ENCODE measurements at regions not wholly inside any gene's neighbourhood (a gene's known extent, or its start where the extent isn't known, plus 50 kb on each side); places are given as distances from the start of the nearest gene placed in this dataset.

DNA sequence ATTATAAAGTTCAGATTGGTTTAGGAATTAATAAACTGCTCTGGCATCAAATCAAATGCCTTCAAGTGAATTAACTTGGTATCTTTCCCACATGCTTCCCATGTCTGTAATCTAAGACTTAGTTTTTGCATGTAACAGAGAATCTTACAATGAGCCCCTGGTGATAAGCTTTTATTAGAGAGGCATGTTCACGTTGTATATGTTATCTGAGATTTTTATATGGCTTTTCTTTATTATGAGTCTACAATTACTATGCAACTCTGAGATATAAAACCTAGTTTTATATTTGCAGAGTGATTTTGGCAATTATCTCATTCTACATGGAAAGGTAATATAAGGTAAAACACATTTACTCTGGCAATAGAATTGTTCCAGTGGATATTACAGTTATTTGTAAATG lies 1578.4 kb upstream of the IGFBP7 start:
- no peaks in the 10 kb centered on the region for H3K9me3 ChIP-seq (ENCODE audit: control insufficient read depth, low read depth, low read length)
- no peak overlapping the region for H3K4me2 ChIP-seq (ENCODE audit: insufficient read depth, insufficient read length, low read length)
- no peak overlapping the region for H3K18ac ChIP-seq (ENCODE audit: insufficient read length, low read depth, low read length)
- H4K5ac ChIP-seq (ENCODE audit: insufficient read length, low read depth, low read length), result no peak overlapping the region
- no peaks in the 10 kb centered on the region for H4K20me1 ChIP-seq (ENCODE audit: control insufficient read depth, insufficient read depth, insufficient read length)
- no peak overlapping the region for H3K27ac Mint-ChIP-seq
- H3K27ac ChIP-seq (ENCODE audit: insufficient read length, low read depth, low read length), result no peak overlapping the region
- H2AFZ ChIP-seq (ENCODE audit: low read length), result no peak overlapping the region
- H3K79me2 ChIP-seq (ENCODE audit: insufficient read depth, low read length), result no peaks in the 10 kb centered on the region
- H3K9ac ChIP-seq (ENCODE audit: extremely low read depth, insufficient read length, low read length), result no peak overlapping the region
- WGBS (ENCODE audit: extremely low coverage, insufficient read length, low lambda C conversion rate), result no CpG with 5 or more reads among the region's 1 CpG
- no peak overlapping the region for H3K14ac ChIP-seq (ENCODE audit: insufficient read depth, low read length)
- H2BK20ac ChIP-seq (ENCODE audit: low read depth, low read length, poor library complexity, severe bottlenecking), result no peak overlapping the region
- no peak overlapping the region for H3K4me3 Mint-ChIP-seq
- no peaks in the 10 kb centered on the region for H3K27me3 Mint-ChIP-seq (ENCODE audit: low read depth)
- DNase-seq, result no peak
- peaks cover 2% of the 10 kb centered on the region in 2 experiments; a peak in 4 of 5 replicates for H3K9me3 Mint-ChIP-seq
- no peak overlapping the region for H2AK5ac ChIP-seq (ENCODE audit: insufficient read length, low read length)
- no peak overlapping the region for H3K56ac ChIP-seq (ENCODE audit: insufficient read length, low read depth, low read length)
- no peaks in the 10 kb centered on the region for H3K79me1 ChIP-seq (ENCODE audit: insufficient read depth, low read depth, low read length, poor library complexity, severe bottlenecking)
- no peak overlapping the region for H4K8ac ChIP-seq (replicated peaks; ENCODE audit: insufficient read length, low read depth, low read length)
- no peak overlapping the region for H3K4ac ChIP-seq (ENCODE audit: low read depth, low read length)
- H3K23ac ChIP-seq (ENCODE audit: insufficient read length, low read depth, low read length), result no peak overlapping the region
- H3K27me3 ChIP-seq (ENCODE audit: insufficient read depth, low read length), result no peaks in the 10 kb centered on the region
- H2BK12ac ChIP-seq (ENCODE audit: insufficient read length, low read depth, low read length), result no peak overlapping the region
- TF ChIP-seq CTCF (conservative IDR thresholded peaks at IDR 0.05), result no peak
- H2BK120ac ChIP-seq (ENCODE audit: low read depth, low read length, poor library complexity, severe bottlenecking), result no peak overlapping the region
- no peak overlapping the region for H2BK15ac ChIP-seq (ENCODE audit: low read depth, low read length)
- no peak overlapping the region for H4K91ac ChIP-seq (ENCODE audit: insufficient read length, low read depth, low read length)
- no peaks in the 10 kb centered on the region for H3K4me1 ChIP-seq (ENCODE audit: insufficient read depth, low read length)
- no peak overlapping the region for H3T11ph ChIP-seq (ENCODE audit: low read length)
- no peak overlapping the region for H2BK5ac ChIP-seq (ENCODE audit: insufficient read length, low read length)
- H3K36me3 Mint-ChIP-seq (ENCODE audit: insufficient read depth in 1 of 3, low read depth in 3 of 3), result no peaks in the 10 kb centered on the region
- no peaks in the 10 kb centered on the region for H3K4me1 Mint-ChIP-seq
- no peaks in the 10 kb centered on the region for H3K23me2 ChIP-seq (ENCODE audit: insufficient read length, low read depth, low read length, poor library complexity, severe bottlenecking)
